ENCODE measurements at regions not wholly inside any gene's neighbourhood (a gene's known extent, or its start where the extent isn't known, plus 50 kb on each side); places are given as distances from the start of the nearest gene placed in this dataset.

GRCh38 chr5:15447209-15447608 is 52.8 kb upstream of the FBXL7 start:
- no peak for DNase-seq (ENCODE audit: low read depth)
- TF ChIP-seq, protein P1, sequence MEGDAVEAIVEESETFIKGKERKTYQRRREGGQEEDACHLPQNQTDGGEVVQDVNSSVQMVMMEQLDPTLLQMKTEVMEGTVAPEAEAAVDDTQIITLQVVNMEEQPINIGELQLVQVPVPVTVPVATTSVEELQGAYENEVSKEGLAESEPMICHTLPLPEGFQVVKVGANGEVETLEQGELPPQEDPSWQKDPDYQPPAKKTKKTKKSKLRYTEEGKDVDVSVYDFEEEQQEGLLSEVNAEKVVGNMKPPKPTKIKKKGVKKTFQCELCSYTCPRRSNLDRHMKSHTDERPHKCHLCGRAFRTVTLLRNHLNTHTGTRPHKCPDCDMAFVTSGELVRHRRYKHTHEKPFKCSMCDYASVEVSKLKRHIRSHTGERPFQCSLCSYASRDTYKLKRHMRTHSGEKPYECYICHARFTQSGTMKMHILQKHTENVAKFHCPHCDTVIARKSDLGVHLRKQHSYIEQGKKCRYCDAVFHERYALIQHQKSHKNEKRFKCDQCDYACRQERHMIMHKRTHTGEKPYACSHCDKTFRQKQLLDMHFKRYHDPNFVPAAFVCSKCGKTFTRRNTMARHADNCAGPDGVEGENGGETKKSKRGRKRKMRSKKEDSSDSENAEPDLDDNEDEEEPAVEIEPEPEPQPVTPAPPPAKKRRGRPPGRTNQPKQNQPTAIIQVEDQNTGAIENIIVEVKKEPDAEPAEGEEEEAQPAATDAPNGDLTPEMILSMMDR (IDR thresholded peaks at IDR 0.05; ENCODE audit: insufficient read depth, low read depth, low read length), result no peak
- no peak overlapping the region for H3K4me3 ChIP-seq (ENCODE audit: low read depth, low read length)

- peak; percentile 17 for DNase-seq (ENCODE audit: low read depth)
- TF ChIP-seq, protein P1 (IDR thresholded peaks at IDR 0.05; ENCODE audit: insufficient read depth, low read depth, low read length), result no peak
- no peak overlapping the region for H3K4me3 ChIP-seq (ENCODE audit: low read depth, low read length)
Measured at GRCh38 chr5:15446552-15446951, 53.4 kb upstream of the FBXL7 start.

- DNase-seq (ENCODE audit: low read depth), result no peak
- TF ChIP-seq, protein P1 (IDR thresholded peaks at IDR 0.05; ENCODE audit: insufficient read depth, low read depth, low read length), result no peak
- no peak overlapping the region for H3K4me3 ChIP-seq (ENCODE audit: low read depth, low read length)
Measured at GRCh38 chr5:15442193-15442570, 57.8 kb upstream of the FBXL7 start.

GRCh38 chr5:15441433-15442192 is 58.4 kb upstream of the FBXL7 start:
- TF ChIP-seq, protein P1 (IDR thresholded peaks at IDR 0.05; ENCODE audit: insufficient read depth, low read depth, low read length), result no peak
- DNase-seq (ENCODE audit: low read depth), result no peak
- H3K4me3 ChIP-seq (ENCODE audit: low read depth, low read length), result no peak overlapping the region

DNA sequence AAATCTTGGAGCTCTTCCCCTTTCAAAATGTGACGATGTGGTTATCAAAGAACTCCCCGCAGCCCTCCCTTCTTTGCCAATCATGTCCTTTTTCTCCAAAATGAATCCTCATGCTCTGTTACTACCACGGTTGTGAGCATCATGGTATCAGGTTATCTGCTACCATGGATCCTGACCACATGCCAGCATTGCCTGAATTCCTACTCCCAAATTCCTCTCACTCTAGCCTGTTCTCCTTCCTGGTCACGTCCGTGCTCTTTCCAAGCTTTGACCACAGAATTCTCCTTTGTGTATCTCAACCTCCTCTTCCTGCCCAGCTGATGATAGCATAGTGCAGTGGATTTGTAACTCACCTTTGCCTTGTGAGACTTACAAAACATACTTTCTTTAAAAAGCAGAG is 59.5 kb upstream of the FBXL7 start:
- H3K4me3 ChIP-seq (ENCODE audit: low read depth, low read length), result no peak overlapping the region
- TF ChIP-seq, protein P1 (IDR thresholded peaks at IDR 0.05; ENCODE audit: insufficient read depth, low read depth, low read length), result no peak
- no peak for DNase-seq (ENCODE audit: low read depth)

DNA sequence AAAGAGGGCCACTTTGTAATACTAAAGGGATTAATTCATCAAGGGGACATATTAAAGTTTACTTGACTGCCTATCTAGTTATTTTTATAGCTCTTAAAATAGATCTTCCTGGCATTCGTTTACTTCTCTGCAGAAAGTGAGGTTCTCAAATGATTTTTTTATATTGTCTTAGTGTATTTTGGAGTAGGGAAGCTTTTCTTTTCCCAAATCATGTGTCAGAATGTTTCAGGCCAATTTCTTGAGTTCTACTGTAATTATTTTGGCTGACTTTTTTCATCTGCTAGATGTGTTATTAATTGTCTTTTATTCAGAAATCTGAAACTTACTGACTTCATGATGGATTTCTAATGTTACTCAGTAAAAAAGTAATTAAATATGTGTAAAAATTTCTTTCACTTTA is 60.2 kb upstream of the FBXL7 start:
- no peak for DNase-seq (ENCODE audit: low read depth)
- no peak overlapping the region for H3K4me3 ChIP-seq (ENCODE audit: low read depth, low read length)
- TF ChIP-seq, protein P1 (IDR thresholded peaks at IDR 0.05; ENCODE audit: insufficient read depth, low read depth, low read length), result no peak

DNA sequence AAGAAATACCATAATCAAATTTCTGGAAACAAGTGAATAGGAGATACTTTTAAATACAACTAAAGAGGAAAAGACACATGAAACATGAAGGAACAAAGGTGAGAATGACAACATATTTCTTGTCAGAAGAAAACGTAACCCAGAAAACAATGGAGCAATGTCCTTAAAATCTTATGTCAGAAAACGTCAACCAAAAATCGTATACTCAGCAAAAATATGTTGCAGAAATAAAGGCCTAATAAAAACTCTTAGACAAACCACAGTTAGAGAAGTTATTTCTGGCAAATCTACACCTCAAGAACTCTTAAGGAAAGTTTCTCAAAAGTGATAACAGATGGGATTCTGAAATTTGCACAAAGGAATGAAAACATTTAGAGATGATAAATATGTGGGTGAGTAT is 66.3 kb upstream of the FBXL7 start:
- DNase-seq (ENCODE audit: low read depth), result no peak
- TF ChIP-seq, protein P1 (IDR thresholded peaks at IDR 0.05; ENCODE audit: insufficient read depth, low read depth, low read length), result no peak

More for the DNA sequence above, 66.3 kb upstream of the FBXL7 start:
- H3K4me3 ChIP-seq (ENCODE audit: low read depth, low read length), result no peak overlapping the region

All from fibroblast of villous mesenchyme (primary cell).